Gastroesophageal sphincter (tissue), 3 donors: ENCODE measurements at regions not wholly inside any gene's neighbourhood (a gene's known extent, or its start where the extent isn't known, plus 50 kb on each side); places are given as distances from the start of the nearest gene placed in this dataset.

Experiments used
- POLR2A ChIP-seq, 2 donors: fragments of 450-650 bp; IDR thresholded peaks; one replicate each; pipeline ENCODE4 v1.6.1; 2017; ENCODE audit warnings: antibody characterized with exemption in 2 of 2, mild to moderate bottlenecking in 2 of 2, moderate library complexity in 1 of 2
- TF ChIP-seq, protein P1 (sequence below), 4 experiments: fragments of 200-600 bp in 2 of 4; fragments of 450-650 bp in 2 of 4; sonication (generic) in 1 of 4; IDR thresholded peaks; one replicate each; pipeline ENCODE4 v1.5.1; 2017 to 2019; ENCODE audit warnings: antibody characterized with exemption in 4 of 4, mild to moderate bottlenecking in 2 of 4, moderate library complexity in 2 of 4

DNA sequence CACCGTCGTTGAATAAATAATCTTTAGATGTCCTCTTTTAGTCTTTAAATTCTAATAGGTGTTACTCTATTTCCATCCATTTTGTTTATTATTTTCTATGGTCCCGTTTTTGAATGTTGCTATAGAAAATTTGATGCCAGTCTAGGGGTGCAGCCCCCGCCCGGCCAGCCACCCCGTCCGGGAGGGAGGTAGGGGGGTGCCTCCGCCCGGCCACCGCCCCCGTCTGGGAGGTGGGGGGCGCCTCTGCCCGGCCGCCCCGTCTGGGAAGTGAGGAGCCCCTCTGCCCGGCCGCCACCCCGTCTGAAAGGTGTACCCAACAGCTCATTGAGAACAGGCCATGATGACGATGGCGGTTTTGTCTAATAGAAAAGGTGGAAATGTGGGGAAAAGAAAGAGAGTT, 2372.2 kb upstream of the WWC1 start:
- TF ChIP-seq, protein P1, sequence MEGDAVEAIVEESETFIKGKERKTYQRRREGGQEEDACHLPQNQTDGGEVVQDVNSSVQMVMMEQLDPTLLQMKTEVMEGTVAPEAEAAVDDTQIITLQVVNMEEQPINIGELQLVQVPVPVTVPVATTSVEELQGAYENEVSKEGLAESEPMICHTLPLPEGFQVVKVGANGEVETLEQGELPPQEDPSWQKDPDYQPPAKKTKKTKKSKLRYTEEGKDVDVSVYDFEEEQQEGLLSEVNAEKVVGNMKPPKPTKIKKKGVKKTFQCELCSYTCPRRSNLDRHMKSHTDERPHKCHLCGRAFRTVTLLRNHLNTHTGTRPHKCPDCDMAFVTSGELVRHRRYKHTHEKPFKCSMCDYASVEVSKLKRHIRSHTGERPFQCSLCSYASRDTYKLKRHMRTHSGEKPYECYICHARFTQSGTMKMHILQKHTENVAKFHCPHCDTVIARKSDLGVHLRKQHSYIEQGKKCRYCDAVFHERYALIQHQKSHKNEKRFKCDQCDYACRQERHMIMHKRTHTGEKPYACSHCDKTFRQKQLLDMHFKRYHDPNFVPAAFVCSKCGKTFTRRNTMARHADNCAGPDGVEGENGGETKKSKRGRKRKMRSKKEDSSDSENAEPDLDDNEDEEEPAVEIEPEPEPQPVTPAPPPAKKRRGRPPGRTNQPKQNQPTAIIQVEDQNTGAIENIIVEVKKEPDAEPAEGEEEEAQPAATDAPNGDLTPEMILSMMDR (IDR thresholded peaks at IDR 0.05), result no peak
- TF ChIP-seq POLR2A (IDR thresholded peaks at IDR 0.05), result no peak
